Endothelial cell of umbilical vein (primary cell): ENCODE measurements at regions not wholly inside any gene's neighbourhood (a gene's known extent, or its start where the extent isn't known, plus 50 kb on each side); places are given as distances from the start of the nearest gene placed in this dataset.

ENCODE experiments used
- BruUV-seq: library from RNA; stranded (reverse); fragments of 400-500 nt; replicated peaks from 2 replicates; lab custom pipeline; 2021; lab: Mats Ljungman, UMichigan
- CTCF ChIA-PET: fragments of 300-600, 350-600 bp; sonication (Branson Sonifier 250); formaldehyde crosslinking; loops from one replicate; lab custom pipeline; 2021; ENCODE audit warnings: antibody characterized with exemption, inconsistent platforms; lab: Charles Lee
- POLR2A ChIA-PET: fragments of 300-600, 350-600 bp; sonication (Branson Sonifier 250); formaldehyde crosslinking; loops from one replicate; lab custom pipeline; 2021; ENCODE audit warnings: antibody characterized with exemption, inconsistent platforms; lab: Charles Lee
- DNase-seq: peaks from one replicate; pipeline ENCODE4 v3.0.0-alpha.2; 2011; ENCODE audit warnings: low read depth, low spot score
- FAIRE-seq: peaks from 2 replicates; lab custom pipeline; 2011; peaks lifted over from hg19 to GRCh38; lab: Jason Lieb, UNC
- H2AFZ ChIP-seq: 2 replicates; pipeline ENCODE4 v1.6.0; 2012; ENCODE audit warnings: low read depth, low read length, control low read depth, inconsistent platforms
- H3K27ac ChIP-seq: 2 replicates; pipeline ENCODE4 v1.5.1; 2011; ENCODE audit warnings: low read depth, mild to moderate bottlenecking, control low read depth, low read length, moderate library complexity; ENCODE audit not compliant: insufficient read depth
- H3K27me3 ChIP-seq, 2 experiments: 2 replicates each; pipeline versions ENCODE4 v1.6.0 to v1.6.1; 2011; ENCODE audit warnings: low read length in 2 of 2, mixed read lengths in 1 of 2; ENCODE audit not compliant: control insufficient read depth in 2 of 2, insufficient read depth in 2 of 2
- H3K36me3 ChIP-seq, 2 experiments: 2 replicates in 1 of 2; 3 replicates in 1 of 2; pipeline ENCODE4 v1.5.1; 2011; ENCODE audit warnings: low read length in 2 of 2, mild to moderate bottlenecking in 1 of 2, moderate library complexity in 1 of 2; ENCODE audit not compliant: control insufficient read depth in 2 of 2, insufficient read depth in 2 of 2; ENCODE audit errors: extremely low read depth in 1 of 2
- H3K4me1 ChIP-seq: 3 replicates; pipeline ENCODE4 v1.5.1; 2011; ENCODE audit warnings: mild to moderate bottlenecking, low read length; ENCODE audit not compliant: control insufficient read depth, insufficient read depth; ENCODE audit errors: extremely low read depth
- H3K4me2 ChIP-seq: 2 replicates; pipeline ENCODE4 v1.6.1; 2011; ENCODE audit warnings: low read length, control low read depth, mixed read lengths; ENCODE audit not compliant: insufficient read depth
- H3K4me3 ChIP-seq, 3 experiments: fragments of 200-600 bp in 1 of 3; sonication (generic), shearing (Covaris generic) in 1 of 3; replicated peaks in 1 of 3; 2 replicates each; pipeline ENCODE4 v1.5.1; 2011 to 2016; ENCODE audit warnings: control low read depth in 3 of 3, low read length in 3 of 3, mild to moderate bottlenecking in 2 of 3, inconsistent platforms in 1 of 3, low read depth in 1 of 3, moderate library complexity in 1 of 3; ENCODE audit not compliant: insufficient read depth in 1 of 3
- H3K79me2 ChIP-seq: 2 replicates; pipeline ENCODE4 v1.6.0; 2012; ENCODE audit warnings: low read length, inconsistent platforms; ENCODE audit not compliant: control insufficient read depth, insufficient read depth
- H3K9ac ChIP-seq: replicated peaks from 2 replicates; pipeline ENCODE3; 2011; ENCODE audit warnings: low read length, control low read depth; ENCODE audit not compliant: insufficient read depth; ENCODE audit errors: extremely low read depth
- H3K9me1 ChIP-seq: replicated peaks from 3 replicates; pipeline ENCODE4 v1.6.0; 2011; ENCODE audit warnings: mild to moderate bottlenecking, low read length; ENCODE audit not compliant: control insufficient read depth, insufficient read depth; ENCODE audit errors: extremely low read depth
- H3K9me3 ChIP-seq: replicated peaks from 2 replicates; pipeline ENCODE4 v1.5.1; 2012; ENCODE audit warnings: low read length, inconsistent platforms; ENCODE audit not compliant: control insufficient read depth, insufficient read depth
- H4K20me1 ChIP-seq: replicated peaks from 2 replicates; pipeline ENCODE3; 2011; ENCODE audit warnings: mild to moderate bottlenecking, low read length; ENCODE audit not compliant: control insufficient read depth, insufficient read depth; ENCODE audit errors: extremely low read depth
- EZH2 ChIP-seq: IDR thresholded peaks from 2 replicates; pipeline ENCODE4 v1.6.1; 2012; ENCODE audit warnings: borderline replicate concordance, low read depth, mild to moderate bottlenecking, moderate library complexity, low read length, inconsistent platforms; ENCODE audit not compliant: severe bottlenecking
- FOS ChIP-seq: IDR thresholded peaks from 2 replicates; pipeline ENCODE4 v1.6.1; 2011; ENCODE audit warnings: mild to moderate bottlenecking, low read length, moderate library complexity, borderline replicate concordance; ENCODE audit not compliant: insufficient read depth
- GATA2 ChIP-seq: IDR thresholded peaks from 2 replicates; pipeline ENCODE4 v1.7.0; 2011; ENCODE audit warnings: low read depth, mild to moderate bottlenecking, moderate library complexity, mixed read lengths, low read length; ENCODE audit not compliant: insufficient read length, insufficient read depth
- JUN ChIP-seq: IDR thresholded peaks from 2 replicates; pipeline ENCODE4 v1.6.1; 2011; ENCODE audit warnings: borderline replicate concordance, low read depth; ENCODE audit not compliant: insufficient read length, insufficient read depth
- MYC ChIP-seq: IDR thresholded peaks from one replicate; pipeline ENCODE4 v1.6.1; 2011; ENCODE audit warnings: mild to moderate bottlenecking, low read depth, low read length
- POLR2A ChIP-seq: IDR thresholded peaks from 2 replicates; pipeline ENCODE4 v1.6.1; 2012; ENCODE audit warnings: low read depth, mild to moderate bottlenecking, control low read depth, low read length
- POLR2AphosphoS5 ChIP-seq: IDR thresholded peaks from 2 replicates; pipeline ENCODE4 v1.6.1; 2012; ENCODE audit warnings: low read depth, mild to moderate bottlenecking, control low read depth, low read length, moderate library complexity; ENCODE audit not compliant: insufficient read depth
- dilution Hi-C: fragments of 300-500 bp; cut with MboI; formaldehyde crosslinking; loops from one replicate; pipeline ENCODE4 v1.15.0; 2019; ENCODE audit warnings: low sequenced_read_pairs; ENCODE audit not compliant: extremely low pct_ligation_motif_present
- intact Hi-C: fragments of 100-400 bp; cut with micrococcal nuclease; formaldehyde crosslinking; loops from one replicate; pipeline ENCODE4 v1.10.0; 2022
- TF ChIP-seq, protein P1 (sequence below): IDR thresholded peaks from 2 replicates; pipeline ENCODE4 v1.6.1; 2011; ENCODE audit not compliant: insufficient read depth, insufficient read length
- TF ChIP-seq, protein P2 (sequence below), 2 donors: IDR thresholded peaks; 1 replicate in 1 of 2; 2 replicates in 1 of 2; pipeline ENCODE4 v1.5.1; 2011; ENCODE audit warnings: low read length in 2 of 2, mild to moderate bottlenecking in 2 of 2, moderate library complexity in 2 of 2, control low read depth in 1 of 2, inconsistent platforms in 1 of 2, low read depth in 1 of 2; ENCODE audit not compliant: insufficient read depth in 1 of 2; ENCODE audit errors: extremely low read depth in 1 of 2

DNA sequence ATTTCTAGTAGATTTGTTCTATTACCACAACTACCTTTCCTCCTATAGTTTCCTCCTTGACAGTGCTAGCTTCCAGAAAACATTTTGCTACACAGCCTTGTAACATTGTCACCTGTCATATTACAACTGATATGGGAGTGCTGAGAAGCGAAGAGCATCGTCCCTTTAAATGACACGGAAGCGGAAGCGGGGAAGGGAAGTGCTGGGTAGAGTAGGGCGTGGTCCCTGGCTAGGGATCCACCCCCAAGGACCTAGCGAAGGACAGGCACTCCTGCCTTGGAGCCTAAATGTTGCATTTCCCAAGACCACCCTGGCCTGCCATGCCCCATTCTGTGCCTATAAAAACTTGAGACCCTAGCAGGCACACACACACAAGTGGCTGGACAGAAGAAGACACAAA is 57.4 kb upstream of the RANBP6 start:
- Histone ChIP-seq H3K4me2 (no peak overlapping the region), H4K20me1 (no peaks in the 10 kb centered on the region), H3K27me3 (no peaks in the 10 kb centered on the region), H3K27ac (no peak overlapping the region), H3K4me1 (no peaks in the 10 kb centered on the region), H3K9me1 (no peaks in the 10 kb centered on the region), H2AFZ (no peak overlapping the region), H3K36me3 (no peaks in the 10 kb centered on the region), H3K4me3 (no peak overlapping the region), H3K9me3 (peaks cover 2% of the 10 kb centered on the region), H3K79me2 (no peaks in the 10 kb centered on the region), H3K9ac (no peak overlapping the region)
- dilution Hi-C loops (no loop called here), intact Hi-C loops (no loop called here)
- no peak for FAIRE-seq
- ChIA-PET POLR2A (no interaction called here), CTCF (interaction anchor here (1.7 kb wide), 1 partner anchor 233 kb away, joined by 6 read pairs; no protein-coding TSS in a partner anchor)
- no peak for DNase-seq
- TF ChIP-seq GATA2 (no peak), FOS (no peak), EZH2 (no peak), MYC (no peak), POLR2AphosphoS5 (no peak), JUN (no peak), POLR2A (no peak)
- TF ChIP-seq, protein P1, sequence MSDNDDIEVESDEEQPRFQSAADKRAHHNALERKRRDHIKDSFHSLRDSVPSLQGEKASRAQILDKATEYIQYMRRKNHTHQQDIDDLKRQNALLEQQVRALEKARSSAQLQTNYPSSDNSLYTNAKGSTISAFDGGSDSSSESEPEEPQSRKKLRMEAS, result no peak
- TF ChIP-seq, protein P2, sequence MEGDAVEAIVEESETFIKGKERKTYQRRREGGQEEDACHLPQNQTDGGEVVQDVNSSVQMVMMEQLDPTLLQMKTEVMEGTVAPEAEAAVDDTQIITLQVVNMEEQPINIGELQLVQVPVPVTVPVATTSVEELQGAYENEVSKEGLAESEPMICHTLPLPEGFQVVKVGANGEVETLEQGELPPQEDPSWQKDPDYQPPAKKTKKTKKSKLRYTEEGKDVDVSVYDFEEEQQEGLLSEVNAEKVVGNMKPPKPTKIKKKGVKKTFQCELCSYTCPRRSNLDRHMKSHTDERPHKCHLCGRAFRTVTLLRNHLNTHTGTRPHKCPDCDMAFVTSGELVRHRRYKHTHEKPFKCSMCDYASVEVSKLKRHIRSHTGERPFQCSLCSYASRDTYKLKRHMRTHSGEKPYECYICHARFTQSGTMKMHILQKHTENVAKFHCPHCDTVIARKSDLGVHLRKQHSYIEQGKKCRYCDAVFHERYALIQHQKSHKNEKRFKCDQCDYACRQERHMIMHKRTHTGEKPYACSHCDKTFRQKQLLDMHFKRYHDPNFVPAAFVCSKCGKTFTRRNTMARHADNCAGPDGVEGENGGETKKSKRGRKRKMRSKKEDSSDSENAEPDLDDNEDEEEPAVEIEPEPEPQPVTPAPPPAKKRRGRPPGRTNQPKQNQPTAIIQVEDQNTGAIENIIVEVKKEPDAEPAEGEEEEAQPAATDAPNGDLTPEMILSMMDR (IDR thresholded peaks at IDR 0.05; ENCODE audit: extremely low read depth in 1 of 2, insufficient read depth in 1 of 2, low read depth in 1 of 2, low read length in 2 of 2), result no peak
- BruUV-seq, result no TSS peak
